Fibroblast of peridontal ligament (primary cell): ENCODE measurements at regions not wholly inside any gene's neighbourhood (a gene's known extent, or its start where the extent isn't known, plus 50 kb on each side); places are given as distances from the start of the nearest gene placed in this dataset.
"Not testable (repeated sequence)": the region's sequence is repeated elsewhere in the genome, so short reads cannot be mapped to it uniquely, and the experiment has no call there.

Experiments used
- DNase-seq: peaks from one replicate; pipeline ENCODE4 v3.0.0-alpha.2; 2010; ENCODE audit errors: extremely low read depth

- not testable (repeated sequence) for DNase-seq
Measured at GRCh38 chr1:146510248-146510983, 281.6 kb upstream of the NOTCH2NLA start.

GRCh38 chr1:146504121-146504520 lies 275.3 kb upstream of the NOTCH2NLA start:
- not testable (repeated sequence) for DNase-seq

DNA sequence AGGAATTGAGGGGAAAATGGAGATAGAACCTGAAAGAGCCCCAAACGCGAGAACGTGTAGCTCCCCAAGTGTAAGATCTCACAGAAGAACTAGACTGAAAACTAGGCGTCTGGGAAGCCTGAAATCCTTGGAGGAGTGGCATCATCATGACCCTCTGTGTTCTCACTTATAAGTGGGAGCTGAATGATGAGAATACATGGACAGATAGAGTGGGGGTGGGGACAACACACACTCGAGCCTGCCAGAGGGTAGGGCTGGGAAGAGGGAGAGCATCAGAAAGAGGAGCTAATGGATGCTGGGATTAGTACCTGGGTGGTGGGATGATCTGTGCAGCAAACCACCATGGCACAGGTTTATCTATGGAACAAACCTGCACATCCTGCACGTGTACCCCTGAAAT lies 258.7 kb upstream of the NOTCH2NLA start:
- not testable (repeated sequence) for DNase-seq

- not testable (repeated sequence) for DNase-seq
Measured at GRCh38 chr1:146487155-146487554, 258.3 kb upstream of the NOTCH2NLA start.

DNA sequence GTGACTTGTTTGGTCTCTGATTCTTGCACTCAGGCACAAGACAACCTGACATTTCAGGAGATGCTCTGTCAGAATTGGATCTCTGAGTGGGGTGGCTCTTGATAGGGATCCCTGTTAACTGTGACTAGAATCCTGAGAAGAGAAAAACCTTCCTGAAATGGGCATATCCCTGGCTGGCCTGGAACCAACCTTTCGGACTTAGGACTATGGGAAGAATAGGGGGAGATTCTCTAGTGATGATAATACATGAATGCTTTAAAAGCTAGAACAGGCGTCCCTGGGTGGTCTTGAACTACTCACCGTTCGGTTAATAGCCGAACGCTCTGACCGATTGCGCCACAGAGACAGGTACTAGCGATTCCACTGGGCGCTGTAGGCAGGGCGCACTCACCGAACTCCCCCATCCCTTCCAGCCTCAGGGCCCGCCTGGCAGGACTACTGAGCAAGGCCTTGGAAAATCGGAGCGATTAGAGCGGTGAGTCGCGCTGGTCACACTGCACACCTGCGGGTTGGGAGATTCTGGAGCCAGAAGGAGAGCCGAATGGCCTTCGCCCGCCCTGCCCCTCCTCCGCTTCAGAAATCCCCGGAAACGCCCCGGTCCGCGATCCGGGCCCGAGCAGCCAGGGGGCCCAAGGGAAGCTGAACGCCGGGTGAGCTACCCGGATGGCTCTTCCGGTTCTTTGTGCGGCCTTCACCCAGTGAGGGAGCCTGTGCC lies 257.6 kb upstream of the NOTCH2NLA start:
- DNase-seq = not testable (repeated sequence)

DNA sequence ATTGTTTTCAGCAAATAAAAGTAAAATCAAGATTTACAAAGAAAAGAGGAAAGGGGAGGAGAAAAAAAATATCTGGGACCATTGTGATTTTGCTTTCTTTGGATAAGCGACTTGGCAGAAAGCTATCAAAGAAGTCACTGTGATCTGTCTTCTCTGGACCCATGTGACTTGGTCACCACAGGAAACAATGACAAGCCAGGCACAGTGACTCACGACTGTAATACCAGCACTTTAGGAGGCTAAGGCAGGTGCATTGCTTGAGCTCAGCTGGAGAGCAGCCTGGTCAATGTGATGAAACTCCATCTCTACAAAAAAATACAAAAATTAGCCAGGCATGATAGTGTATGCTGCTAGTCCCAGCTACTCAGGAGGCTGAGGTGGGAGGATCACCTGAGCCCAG lies 255.4 kb upstream of the NOTCH2NLA start:
- DNase-seq = not testable (repeated sequence)

DNA sequence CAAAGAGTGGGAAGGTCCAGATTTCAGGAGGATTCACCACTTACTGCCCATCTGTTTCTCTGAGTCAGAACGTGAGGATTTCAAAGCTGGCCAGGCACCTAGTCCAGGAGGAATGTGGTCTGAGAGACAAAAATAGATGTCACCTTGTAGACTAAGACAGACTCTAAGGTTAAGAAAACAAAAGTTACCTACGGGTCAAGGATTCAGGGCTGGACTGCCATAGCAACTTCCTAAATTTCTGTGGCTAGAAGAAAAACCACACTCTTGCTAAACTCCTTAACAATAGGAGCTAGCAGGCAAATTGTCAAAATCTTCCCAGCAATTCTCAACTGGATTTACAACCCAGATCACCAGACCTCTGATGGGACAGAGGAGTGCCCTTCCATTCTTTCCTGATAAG lies 250.4 kb upstream of the NOTCH2NLA start:
- DNase-seq = not testable (repeated sequence)

- peak; percentile 5 for DNase-seq
Measured at GRCh38 chr1:146478125-146478720, 249.4 kb upstream of the NOTCH2NLA start.

DNA sequence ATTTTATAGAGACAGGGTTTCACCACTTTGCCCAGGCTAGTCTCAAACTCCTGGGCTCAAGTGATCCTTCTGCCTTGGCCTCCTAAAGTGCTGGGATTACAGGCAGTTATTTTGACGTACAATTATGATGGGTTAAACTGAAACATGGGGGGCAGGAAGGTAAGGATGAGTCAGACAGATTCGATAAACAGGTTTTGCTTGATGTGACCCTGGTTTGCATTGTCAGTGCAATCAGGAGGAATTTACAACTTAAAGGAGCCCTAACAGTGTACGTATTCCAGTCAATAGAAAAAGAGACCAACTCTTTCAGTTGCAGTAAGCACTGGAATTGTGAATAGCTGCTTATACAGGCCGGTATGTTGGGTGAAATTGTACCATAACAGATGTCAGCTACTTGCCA lies 246.3 kb upstream of the NOTCH2NLA start:
- DNase-seq = not testable (repeated sequence)

GRCh38 chr1:146474216-146474615 lies 245.4 kb upstream of the NOTCH2NLA start:
- not testable (repeated sequence) for DNase-seq

GRCh38 chr1:146472192-146472861 lies 243.5 kb upstream of the NOTCH2NLA start:
- peak; percentile 24 for DNase-seq

GRCh38 chr1:146459939-146460338 lies 231.1 kb upstream of the NOTCH2NLA start:
- DNase-seq = not testable (repeated sequence)

DNA sequence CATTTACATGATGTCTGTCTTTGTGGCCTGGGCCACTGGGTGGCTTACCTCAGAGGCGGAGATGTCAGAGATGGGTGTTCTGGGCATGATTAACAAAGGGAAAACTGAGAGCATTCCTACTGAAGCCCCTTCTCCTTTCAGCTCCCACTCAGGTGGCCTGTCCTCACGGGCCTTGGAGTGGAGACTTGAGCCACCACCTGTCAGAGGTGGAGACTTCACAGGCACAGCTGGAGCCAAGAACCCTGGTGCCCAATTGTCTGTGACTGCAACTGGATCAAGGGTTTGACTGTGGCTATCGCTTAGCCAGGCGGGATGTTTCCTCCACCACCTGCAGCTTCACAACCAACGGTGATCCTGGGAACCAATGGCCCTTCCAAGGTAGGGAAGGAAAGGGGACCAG lies 230.5 kb upstream of the NOTCH2NLA start:
- not testable (repeated sequence) for DNase-seq

- DNase-seq = not testable (repeated sequence)
Measured at GRCh38 chr1:146448877-146449246, 220.0 kb upstream of the NOTCH2NLA start.

DNA sequence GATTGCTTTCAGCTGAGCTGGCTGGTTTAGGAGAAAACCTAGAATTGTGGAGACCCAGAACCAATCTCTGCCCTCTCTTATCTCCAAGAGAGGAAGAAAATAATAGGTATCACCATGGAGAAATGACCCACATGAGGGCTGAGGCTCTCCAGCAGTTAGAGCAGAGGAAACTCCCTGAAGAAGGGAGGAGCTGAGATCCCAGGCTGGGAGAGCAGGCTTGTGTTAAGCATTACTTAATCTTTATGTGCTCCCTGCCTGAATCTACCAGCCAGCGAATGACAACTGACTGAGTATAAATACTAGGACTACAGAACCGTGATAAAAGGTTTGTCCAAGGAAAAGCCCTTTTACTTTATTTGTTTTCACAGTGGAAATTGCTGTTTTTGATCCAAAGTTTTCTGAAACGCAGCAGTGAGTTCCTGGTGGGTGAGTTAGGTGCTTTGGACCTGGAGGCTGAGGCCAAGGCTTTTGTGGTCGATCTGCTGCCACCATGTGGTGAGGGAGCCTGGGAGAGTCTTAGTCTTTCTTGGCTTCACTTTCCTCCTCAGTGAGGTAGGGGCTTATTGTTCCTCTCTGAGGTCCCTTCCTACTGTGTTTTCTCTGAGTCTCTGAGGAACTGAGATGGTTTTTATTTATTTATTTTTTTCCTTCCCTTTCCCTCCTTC lies 219.5 kb upstream of the NOTCH2NLA start:
- not testable (repeated sequence) for DNase-seq

- peak; percentile 4 for DNase-seq
Measured at GRCh38 chr1:146443871-146444222, 215.0 kb upstream of the NOTCH2NLA start.

- DNase-seq = not testable (repeated sequence)
Measured at GRCh38 chr1:146443088-146443870, 214.5 kb upstream of the NOTCH2NLA start.

DNA sequence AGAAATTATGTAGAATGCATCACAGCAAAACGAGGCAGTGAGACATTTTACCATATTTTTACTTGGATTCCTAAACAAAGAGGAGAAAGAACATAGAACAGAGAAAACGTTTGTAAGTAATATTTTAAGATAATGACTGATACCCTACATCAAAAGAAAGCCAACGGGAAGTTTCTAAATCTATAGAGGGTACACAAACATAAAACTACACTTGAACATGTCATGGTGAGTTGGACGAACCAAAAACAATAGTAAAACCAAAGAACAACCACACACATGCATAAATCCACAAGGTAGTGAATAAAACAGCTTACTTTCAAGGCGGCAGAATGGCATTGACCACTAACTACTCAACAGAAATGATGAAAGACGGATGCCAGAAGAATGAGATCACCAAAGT lies 209.7 kb upstream of the NOTCH2NLA start:
- not testable (repeated sequence) for DNase-seq

DNA sequence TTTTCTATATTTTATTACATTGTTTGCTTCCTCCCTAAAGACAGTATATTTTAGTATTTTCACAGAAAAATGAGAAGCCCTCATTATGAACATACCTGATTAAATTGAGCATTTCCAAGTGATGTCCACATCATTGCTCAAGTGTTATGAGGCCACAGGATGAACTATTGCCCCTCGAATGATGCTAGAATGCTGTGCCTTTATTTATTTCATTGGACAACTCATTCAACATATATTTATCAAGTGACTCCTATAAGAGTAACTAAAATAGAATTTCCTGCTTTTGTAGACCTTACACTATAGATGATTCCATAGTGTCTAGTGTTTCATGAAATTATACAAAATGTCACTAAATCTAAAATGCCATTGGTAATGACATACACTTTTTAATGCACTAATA lies 187.8 kb upstream of the NOTCH2NLA start:
- DNase-seq = not testable (repeated sequence)

DNA sequence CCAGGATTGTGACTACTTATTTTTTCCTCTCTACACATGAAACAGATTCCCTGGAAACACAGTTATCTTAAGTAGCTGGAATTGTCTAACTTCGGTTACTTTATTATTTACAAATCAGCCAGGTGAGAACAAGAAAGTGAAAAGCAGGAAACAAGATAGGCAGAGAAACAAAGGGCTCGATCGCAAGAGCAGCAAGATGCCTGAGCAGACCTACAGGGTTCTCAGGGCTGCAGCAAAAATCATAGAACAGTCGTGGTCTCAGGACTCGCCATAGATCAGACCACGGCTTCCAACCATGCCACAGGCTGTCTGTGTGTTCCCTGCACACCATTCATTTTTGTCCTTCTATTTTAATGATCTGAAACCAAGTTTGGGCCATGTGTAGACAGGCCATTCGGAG lies 186.2 kb upstream of the NOTCH2NLA start:
- not testable (repeated sequence) for DNase-seq

DNA sequence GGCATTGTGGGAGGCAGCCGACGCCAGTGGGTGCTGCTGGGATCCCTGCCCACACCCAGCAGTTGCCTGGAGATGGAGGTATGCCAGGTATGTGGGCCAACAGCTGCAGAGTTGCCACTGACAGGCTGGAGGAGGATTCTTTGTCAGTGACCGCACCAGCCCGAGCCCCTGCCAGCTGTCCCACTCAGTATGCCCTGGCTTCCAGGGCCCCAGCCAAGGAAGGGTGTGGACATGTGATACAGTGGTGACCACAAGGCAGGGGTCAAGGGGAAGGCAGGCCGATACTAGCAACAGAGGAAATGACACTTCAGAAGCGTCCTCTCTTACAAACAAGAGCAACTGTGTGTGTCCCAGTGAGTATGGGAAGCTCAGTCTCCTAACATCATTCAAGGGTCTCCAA lies 185.1 kb upstream of the NOTCH2NLA start:
- DNase-seq = not testable (repeated sequence)
